Activated CD4-positive, alpha-beta memory T cell treated with anti-CD3 and anti-CD28 coated beads, Interleukin-2, amount 10 ng/mL, durations not matched to agents 7 days and 5 days (primary cell): ENCODE measurements at regions not wholly inside any gene's neighbourhood (a gene's known extent, or its start where the extent isn't known, plus 50 kb on each side); places are given as distances from the start of the nearest gene placed in this dataset.

ENCODE experiments used
- CTCF ChIA-PET: fragments of 350-600 bp; sonication (Branson Sonifier 250); formaldehyde crosslinking; loops from one replicate; lab custom pipeline; 2021; ENCODE audit warnings: antibody characterized with exemption, inconsistent platforms; lab: Charles Lee
- POLR2A ChIA-PET: fragments of 350-600 bp; sonication (Branson Sonifier 250); formaldehyde crosslinking; loops from one replicate; lab custom pipeline; 2021; ENCODE audit warnings: antibody characterized with exemption; lab: Charles Lee
- DNase-seq: peaks from one replicate; pipeline ENCODE4 v3.0.0-alpha.2; 2020
- H3K27ac Mint-ChIP-seq: one replicate; pipeline ENCODE4 v1.8.0; 2021; ENCODE audit warnings: mild to moderate bottlenecking, mixed read lengths
- H3K27me3 Mint-ChIP-seq: one replicate; pipeline ENCODE4 v1.8.0; 2021; ENCODE audit warnings: mixed read lengths
- H3K36me3 Mint-ChIP-seq: one replicate; pipeline ENCODE4 v1.8.0; 2021; ENCODE audit warnings: low read depth, mixed read lengths
- H3K4me1 Mint-ChIP-seq: one replicate; pipeline ENCODE4 v1.8.0; 2021; ENCODE audit warnings: mixed read lengths
- H3K4me3 Mint-ChIP-seq: one replicate; pipeline ENCODE4 v1.8.0; 2021; ENCODE audit warnings: mild to moderate bottlenecking, mixed read lengths
- H3K9me3 Mint-ChIP-seq: one replicate; pipeline ENCODE4 v1.8.0; 2021; ENCODE audit warnings: mixed read lengths

DNA sequence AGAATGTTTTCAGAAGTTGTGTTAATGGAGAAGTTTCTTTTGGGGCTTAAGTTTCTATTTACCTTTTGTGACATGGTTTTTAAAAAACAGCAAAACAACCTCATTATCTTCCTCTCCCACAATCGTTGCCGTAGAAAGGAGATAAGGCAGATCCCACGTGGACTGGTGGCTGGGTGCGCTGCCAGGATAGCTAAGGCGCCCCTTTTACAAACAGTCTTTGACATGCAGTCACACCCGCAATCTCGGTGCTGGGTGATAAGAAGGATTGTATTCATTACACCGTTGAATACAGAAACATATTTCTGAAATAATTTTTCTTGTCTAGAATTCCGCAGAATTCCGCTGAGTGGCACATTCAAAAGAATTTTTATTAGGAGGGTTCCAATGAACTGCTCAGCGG lies 271.1 kb downstream of the UQCRFS1 start:
- Mint-ChIP-seq H3K9me3 (no peaks in the 10 kb centered on the region), H3K4me1 (no peaks in the 10 kb centered on the region), H3K27me3 (no peaks in the 10 kb centered on the region), H3K36me3 (no peaks in the 10 kb centered on the region), H3K27ac (no peak overlapping the region), H3K4me3 (no peak overlapping the region)
- CTCF ChIA-PET: no interaction called here
- POLR2A ChIA-PET: no interaction called here
- no peak for DNase-seq

DNA sequence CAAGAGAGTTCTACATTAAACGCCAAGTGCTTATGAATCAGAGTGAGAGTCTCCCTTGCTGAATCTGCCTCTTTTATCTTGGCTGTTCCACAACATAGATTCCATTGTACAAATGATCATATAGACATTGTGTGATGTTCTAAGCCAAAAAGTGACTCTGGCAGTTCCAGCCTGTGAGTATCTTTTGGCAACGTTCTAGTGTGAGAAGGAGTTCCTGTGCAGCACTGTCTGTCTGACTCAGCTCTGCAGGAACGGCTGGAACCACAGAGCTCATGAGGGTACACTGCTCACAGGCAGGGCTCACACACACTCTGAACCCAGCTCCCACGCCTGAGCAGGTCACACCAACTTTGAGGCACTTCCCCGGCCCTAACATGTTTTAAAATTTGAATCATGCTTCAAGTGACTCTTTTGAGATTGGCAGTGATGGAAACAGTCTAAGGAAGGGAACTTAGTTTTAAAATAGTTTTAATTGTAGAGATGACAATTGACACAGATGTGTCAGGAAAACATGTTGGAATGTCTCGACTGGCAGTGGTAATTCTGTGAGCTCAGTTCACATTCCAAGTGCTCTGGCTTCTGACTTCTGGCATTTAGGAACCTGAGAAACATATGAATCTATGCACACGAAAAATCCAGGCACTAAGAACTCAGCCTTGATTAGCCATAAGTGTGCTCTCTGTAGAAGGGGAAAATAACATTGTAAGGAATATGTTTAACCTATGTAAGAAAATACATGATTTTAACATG lies 272.0 kb downstream of the UQCRFS1 start:
- Mint-ChIP-seq H3K36me3 (no peaks in the 10 kb centered on the region), H3K27ac (no peak overlapping the region), H3K9me3 (no peaks in the 10 kb centered on the region)

DNA sequence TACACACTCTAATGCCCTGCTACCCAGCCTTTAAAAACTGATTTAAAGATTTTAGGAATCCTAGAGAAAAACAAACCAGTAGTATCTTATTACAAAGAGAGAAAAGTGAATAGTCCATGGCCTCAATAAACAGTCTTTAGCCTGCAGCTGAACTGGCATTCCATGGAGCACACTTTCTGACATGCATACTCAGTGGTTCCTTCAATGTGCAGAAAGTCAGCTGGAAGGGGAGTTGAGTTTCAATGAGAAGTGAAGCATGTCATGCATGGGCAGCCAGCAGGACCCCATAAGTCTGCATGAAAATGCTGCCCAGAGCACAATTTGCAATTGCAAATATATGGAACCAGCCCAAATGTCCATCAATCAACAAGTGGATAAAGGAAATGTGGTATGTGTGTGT lies 273.7 kb downstream of the UQCRFS1 start:
- Mint-ChIP-seq H3K4me3 (no peak overlapping the region), H3K9me3 (no peaks in the 10 kb centered on the region), H3K27ac (no peak overlapping the region), H3K4me1 (no peaks in the 10 kb centered on the region), H3K36me3 (no peaks in the 10 kb centered on the region), H3K27me3 (no peaks in the 10 kb centered on the region)
- ChIA-PET CTCF (no interaction called here), POLR2A (no interaction called here)
- DNase-seq: no peak

More for the DNA sequence above, 272.0 kb downstream of the UQCRFS1 start:
- ChIA-PET POLR2A (no interaction called here), CTCF (no interaction called here)
- H3K4me1 Mint-ChIP-seq: no peaks in the 10 kb centered on the region
- no peak for DNase-seq
- H3K4me3 Mint-ChIP-seq: no peak overlapping the region
- H3K27me3 Mint-ChIP-seq: no peaks in the 10 kb centered on the region

DNA sequence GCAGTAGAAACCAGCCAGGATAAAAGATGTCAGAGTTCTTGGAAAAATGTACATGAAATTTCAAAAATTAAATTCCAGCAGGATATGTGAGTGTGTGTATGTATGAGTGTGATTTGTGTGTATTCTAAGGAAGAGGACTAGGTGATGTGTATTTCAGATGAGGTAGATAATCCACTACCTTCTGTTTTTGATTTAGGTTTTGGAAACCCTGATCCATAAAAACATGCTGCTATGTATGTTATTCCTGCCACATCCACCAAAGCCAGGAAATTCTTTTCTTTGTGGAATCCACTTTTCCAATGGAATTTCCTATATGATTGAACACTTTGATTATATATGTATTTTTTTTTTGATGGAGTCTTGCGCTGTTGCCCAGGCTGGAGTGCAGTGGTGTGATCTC lies 276.9 kb downstream of the UQCRFS1 start:
- Mint-ChIP-seq H3K9me3 (no peaks in the 10 kb centered on the region), H3K4me3 (no peak overlapping the region), H3K27me3 (no peaks in the 10 kb centered on the region), H3K27ac (no peak overlapping the region), H3K4me1 (no peaks in the 10 kb centered on the region), H3K36me3 (no peaks in the 10 kb centered on the region)
- DNase-seq: no peak
- ChIA-PET CTCF (no interaction called here), POLR2A (no interaction called here)

DNA sequence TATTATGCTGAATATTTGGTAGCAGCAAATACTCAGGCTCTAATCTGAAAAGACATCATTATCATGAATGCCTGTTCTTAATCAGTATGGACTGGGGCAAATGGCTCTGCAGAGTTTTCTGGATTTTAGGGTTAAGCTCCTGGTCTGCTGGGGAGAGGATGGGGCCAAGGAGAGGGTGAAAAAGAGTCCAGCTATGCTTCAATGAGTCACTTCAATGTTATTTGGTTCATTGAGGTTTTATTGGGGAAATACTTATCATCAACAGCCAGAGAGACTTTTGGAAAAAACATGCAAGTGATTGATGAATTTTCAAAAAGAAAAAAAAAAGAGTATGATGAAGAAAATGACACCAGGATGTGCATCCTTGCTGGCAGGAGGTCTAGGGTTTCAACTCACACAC lies 278.3 kb downstream of the UQCRFS1 start:
- Mint-ChIP-seq H3K36me3 (no peaks in the 10 kb centered on the region), H3K4me1 (no peaks in the 10 kb centered on the region), H3K27me3 (no peaks in the 10 kb centered on the region), H3K9me3 (no peaks in the 10 kb centered on the region), H3K4me3 (no peak overlapping the region), H3K27ac (no peak overlapping the region)
- CTCF ChIA-PET: no interaction called here
- POLR2A ChIA-PET: no interaction called here
- DNase-seq: no peak

DNA sequence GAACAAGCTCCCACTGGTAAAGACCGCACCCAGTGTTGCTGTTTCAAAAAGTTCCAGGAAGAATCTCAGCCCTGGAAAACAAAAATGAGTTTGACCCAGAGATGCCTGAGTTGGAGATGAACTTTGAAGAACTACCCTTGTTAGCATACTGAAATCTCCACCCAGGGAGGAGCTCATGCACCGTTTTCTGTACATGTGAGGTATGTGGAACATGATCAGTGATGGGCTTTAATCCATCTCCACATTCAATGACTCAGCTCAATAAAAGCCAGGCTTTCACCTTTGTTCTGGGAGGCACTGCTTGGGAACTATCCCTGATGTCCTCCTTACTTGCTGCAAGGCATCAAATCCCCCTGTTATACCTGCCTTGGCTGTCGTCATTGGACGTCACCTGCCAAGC lies 279.9 kb downstream of the UQCRFS1 start:
- Mint-ChIP-seq H3K9me3 (no peaks in the 10 kb centered on the region), H3K36me3 (no peaks in the 10 kb centered on the region), H3K27me3 (no peaks in the 10 kb centered on the region), H3K4me1 (no peaks in the 10 kb centered on the region), H3K27ac (no peak overlapping the region), H3K4me3 (no peak overlapping the region)
- ChIA-PET CTCF (no interaction called here), POLR2A (no interaction called here)
- DNase-seq: no peak

DNA sequence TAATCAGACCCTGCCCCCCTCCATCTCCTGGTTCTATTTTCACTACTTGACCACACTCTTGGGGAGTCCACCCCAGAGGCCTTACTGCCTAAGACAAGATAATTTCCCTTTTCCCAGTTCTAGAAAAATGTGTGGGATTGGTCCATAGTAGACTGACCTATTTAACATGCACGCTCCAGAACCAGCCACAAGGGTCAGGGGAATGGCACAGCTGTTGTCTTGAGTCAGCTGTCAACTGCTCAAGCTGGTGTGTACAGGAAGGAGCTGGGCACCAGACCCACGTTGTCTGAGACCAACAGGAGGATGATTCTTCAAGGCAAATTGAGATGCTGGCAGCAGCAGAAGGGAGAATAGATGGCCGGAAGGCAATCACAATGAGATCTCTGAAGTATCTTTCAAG lies 280.5 kb downstream of the UQCRFS1 start:
- POLR2A ChIA-PET: no interaction called here
- no peak overlapping the region for H3K4me3 Mint-ChIP-seq
- H3K27me3 Mint-ChIP-seq: no peaks in the 10 kb centered on the region
- no peaks in the 10 kb centered on the region for H3K9me3 Mint-ChIP-seq
- DNase-seq: no peak
- no peaks in the 10 kb centered on the region for H3K4me1 Mint-ChIP-seq
- CTCF ChIA-PET: no interaction called here
- H3K27ac Mint-ChIP-seq: no peak overlapping the region
- H3K36me3 Mint-ChIP-seq: no peaks in the 10 kb centered on the region

DNA sequence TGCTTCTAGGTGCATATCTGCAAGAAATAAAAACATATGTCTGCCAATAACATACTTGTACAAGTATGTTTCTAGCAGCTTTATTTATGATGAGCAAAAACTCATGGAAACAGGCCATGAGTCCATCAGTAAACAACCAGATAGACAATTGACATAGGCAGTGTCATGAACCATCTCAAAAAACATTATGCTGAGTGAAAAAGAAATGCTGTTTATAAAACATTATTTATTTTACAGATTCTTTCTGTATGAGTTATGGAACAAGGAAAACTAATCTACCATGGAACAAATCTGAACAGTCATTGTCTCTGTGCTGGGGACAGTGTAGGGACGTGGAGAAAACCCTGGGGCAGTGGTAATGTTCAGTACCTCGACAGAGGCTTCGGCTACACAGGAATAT lies 283.9 kb downstream of the UQCRFS1 start:
- ChIA-PET CTCF (no interaction called here), POLR2A (no interaction called here)
- H3K27me3 Mint-ChIP-seq: no peaks in the 10 kb centered on the region
- H3K4me3 Mint-ChIP-seq: no peak overlapping the region
- H3K9me3 Mint-ChIP-seq: no peaks in the 10 kb centered on the region
- H3K36me3 Mint-ChIP-seq: no peaks in the 10 kb centered on the region
- H3K27ac Mint-ChIP-seq: no peak overlapping the region
- no peaks in the 10 kb centered on the region for H3K4me1 Mint-ChIP-seq
- DNase-seq: no peak

DNA sequence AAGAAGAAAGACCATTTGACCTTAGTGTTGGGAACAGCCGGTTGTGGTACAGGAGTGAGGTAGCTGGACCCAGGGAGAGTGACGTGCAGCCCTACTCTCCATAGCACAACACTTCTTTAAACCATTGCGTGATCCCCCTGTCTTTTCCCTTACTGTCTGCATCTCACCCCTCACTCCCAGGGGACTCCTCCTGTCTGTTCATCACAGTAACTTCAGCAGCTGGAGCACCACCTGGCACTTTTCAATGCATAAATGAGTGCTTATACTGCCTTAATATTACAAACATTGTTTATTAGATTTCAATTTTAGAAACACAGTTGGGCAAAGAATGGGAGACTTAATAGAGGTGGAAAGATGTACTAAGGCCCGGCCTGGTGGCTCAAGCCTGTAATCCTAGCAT lies 285.5 kb downstream of the UQCRFS1 start:
- ChIA-PET CTCF (no interaction called here), POLR2A (no interaction called here)
- no peaks in the 10 kb centered on the region for H3K36me3 Mint-ChIP-seq
- H3K9me3 Mint-ChIP-seq: no peaks in the 10 kb centered on the region
- no peaks in the 10 kb centered on the region for H3K27me3 Mint-ChIP-seq
- no peaks in the 10 kb centered on the region for H3K4me1 Mint-ChIP-seq
- H3K4me3 Mint-ChIP-seq: no peak overlapping the region
- H3K27ac Mint-ChIP-seq: no peak overlapping the region
- no peak for DNase-seq

DNA sequence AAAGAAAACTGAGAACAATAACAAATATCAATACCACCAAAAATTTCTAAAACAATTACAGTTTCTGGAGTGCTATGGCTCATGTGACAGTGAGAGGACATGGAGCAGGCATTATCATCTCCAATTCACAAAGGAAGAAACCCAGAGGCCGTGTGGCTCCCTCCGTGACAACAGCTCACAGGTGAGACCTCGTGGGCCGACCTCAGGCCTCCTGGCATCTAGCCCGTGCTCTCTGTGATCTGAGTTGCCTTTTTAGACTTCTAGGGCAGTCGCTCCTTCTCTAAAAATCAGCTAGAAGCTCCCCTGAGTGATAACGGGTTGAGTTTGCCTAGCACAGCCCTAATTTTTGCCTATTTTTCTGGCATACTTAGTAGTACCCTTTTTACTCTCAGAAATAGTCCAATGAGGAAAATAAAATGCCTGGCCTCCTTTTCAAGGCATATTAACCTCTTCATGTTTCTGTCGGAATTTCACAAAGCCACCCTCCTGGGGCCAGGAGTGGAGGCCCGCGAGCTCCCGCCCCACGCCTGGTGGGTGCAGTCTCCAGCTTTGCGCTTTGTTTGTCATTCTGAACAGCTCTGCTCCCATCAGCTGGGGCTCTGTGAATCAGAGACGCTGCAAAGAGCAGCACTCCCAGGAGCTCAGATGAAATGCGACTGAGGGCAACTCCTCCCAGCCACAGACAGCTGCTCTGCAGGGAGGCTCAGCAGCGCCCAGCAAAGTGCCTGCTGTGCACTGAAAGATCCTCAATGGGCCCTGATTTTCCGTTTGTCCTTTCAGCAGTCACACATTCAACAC lies 292.5 kb downstream of the UQCRFS1 start:
- H3K4me3 Mint-ChIP-seq: no peak overlapping the region
- H3K27me3 Mint-ChIP-seq: no peaks in the 10 kb centered on the region
- no peaks in the 10 kb centered on the region for H3K9me3 Mint-ChIP-seq
- no peak for DNase-seq
- no peaks in the 10 kb centered on the region for H3K36me3 Mint-ChIP-seq
- CTCF ChIA-PET: no interaction called here
- POLR2A ChIA-PET: no interaction called here
- no peak overlapping the region for H3K27ac Mint-ChIP-seq
- H3K4me1 Mint-ChIP-seq: no peaks in the 10 kb centered on the region

DNA sequence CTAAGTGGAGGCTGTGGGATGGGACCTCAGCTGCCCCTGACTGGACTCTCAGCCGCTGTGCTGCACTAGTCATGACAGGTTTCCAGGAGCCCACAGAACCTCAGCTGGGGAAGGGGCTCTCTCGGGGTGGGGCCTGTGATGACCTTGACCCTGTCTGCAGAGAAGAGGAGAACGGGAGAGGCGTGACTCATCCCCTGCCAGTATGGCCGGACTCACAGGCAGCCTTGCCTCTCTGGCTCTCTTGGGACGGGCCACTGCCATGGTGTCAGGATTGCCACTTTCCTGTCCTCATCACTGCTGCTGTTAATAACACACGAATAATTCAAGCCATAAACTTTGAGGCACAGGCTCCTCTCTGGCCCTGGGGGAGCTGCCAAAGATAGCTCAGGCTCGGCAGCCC lies 295.3 kb downstream of the UQCRFS1 start:
- ChIA-PET CTCF (no interaction called here), POLR2A (no interaction called here)
- no peaks in the 10 kb centered on the region for H3K27me3 Mint-ChIP-seq
- DNase-seq: no peak
- no peak overlapping the region for H3K4me3 Mint-ChIP-seq
- H3K27ac Mint-ChIP-seq: no peak overlapping the region
- no peaks in the 10 kb centered on the region for H3K4me1 Mint-ChIP-seq
- H3K9me3 Mint-ChIP-seq: no peaks in the 10 kb centered on the region
- H3K36me3 Mint-ChIP-seq: no peaks in the 10 kb centered on the region

DNA sequence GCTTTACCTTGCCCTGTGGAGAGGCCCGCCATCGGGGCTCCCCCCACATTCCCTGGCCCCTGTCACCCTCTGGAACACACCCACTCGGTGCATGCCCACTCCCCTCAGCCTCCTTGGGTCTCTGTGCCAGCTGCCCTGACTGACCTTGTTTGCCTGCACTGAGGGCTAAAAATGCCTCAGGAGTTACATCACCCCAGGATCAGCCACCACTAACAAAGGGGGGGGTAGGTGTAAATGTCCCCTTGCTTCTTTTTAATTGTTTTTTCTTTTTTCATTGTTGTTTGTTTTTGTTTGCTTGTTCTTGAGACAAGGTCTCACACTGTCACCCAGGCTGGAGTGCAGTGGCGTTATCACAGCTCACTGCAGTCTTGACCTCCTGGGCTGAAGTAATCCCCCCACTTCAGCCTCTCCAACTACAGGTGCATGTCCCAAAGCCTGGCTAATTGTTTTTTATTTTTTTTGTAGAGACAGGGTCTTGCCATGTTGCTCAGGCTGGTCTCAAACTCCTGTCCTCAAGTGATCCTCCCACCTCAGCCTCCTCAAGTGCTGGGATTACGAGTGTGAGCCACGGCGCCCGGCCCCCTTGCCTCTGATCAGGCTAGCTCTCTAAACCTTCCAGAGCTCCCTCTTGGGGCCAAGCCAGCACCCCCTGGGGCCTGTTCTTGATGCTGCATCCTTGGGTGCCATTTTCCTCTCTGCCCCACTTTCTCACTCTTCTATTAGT lies 297.1 kb downstream of the UQCRFS1 start:
- CTCF ChIA-PET: no interaction called here
- Mint-ChIP-seq H3K4me1 (no peaks in the 10 kb centered on the region), H3K27me3 (no peaks in the 10 kb centered on the region), H3K4me3 (no peak overlapping the region), H3K9me3 (peaks cover 7% of the 10 kb centered on the region), H3K27ac (no peak overlapping the region), H3K36me3 (no peaks in the 10 kb centered on the region)
- DNase-seq: no peak
- POLR2A ChIA-PET: no interaction called here

DNA sequence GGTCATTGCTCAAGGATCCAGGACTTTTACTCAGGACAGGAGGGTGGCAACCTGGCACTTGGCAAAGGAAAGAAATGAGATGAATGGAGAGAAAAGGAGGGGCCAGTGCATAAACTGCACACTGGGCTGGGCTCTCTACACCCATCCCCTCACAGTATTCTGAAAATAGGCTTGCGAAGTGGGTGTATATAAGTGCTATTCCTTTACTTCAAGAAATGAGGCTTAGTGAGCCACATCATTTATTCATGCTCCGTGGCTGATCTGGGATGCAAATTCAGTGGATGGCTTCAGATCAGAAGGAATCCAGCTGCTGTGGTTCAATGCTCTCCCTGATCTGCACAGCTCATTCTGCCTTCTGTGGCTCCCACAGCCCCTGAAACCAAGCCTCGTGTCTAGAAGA lies 297.7 kb downstream of the UQCRFS1 start:
- no peaks in the 10 kb centered on the region for H3K27me3 Mint-ChIP-seq

More for the DNA sequence above, 297.7 kb downstream of the UQCRFS1 start:
- Mint-ChIP-seq H3K4me3 (no peak overlapping the region), H3K4me1 (no peaks in the 10 kb centered on the region), H3K27ac (no peak overlapping the region), H3K36me3 (no peaks in the 10 kb centered on the region), H3K9me3 (peaks cover 7% of the 10 kb centered on the region)
- ChIA-PET CTCF (no interaction called here), POLR2A (no interaction called here)
- no peak for DNase-seq
